H1 (cell line): ENCODE measurements at regions not wholly inside any gene's neighbourhood (a gene's known extent, or its start where the extent isn't known, plus 50 kb on each side); places are given as distances from the start of the nearest gene placed in this dataset.

Source experiments
- CTCF ChIA-PET: fragments of 300-600 bp; sonication (Branson Sonifier 250); formaldehyde crosslinking; loops from one replicate; lab custom pipeline; 2021; ENCODE audit not compliant: partially characterized antibody; lab: Charles Lee
- POLR2A ChIA-PET: fragments of 300-600 bp; sonication (Branson Sonifier 250); formaldehyde crosslinking; loops from one replicate; lab custom pipeline; 2021; ENCODE audit warnings: inconsistent platforms; ENCODE audit not compliant: partially characterized antibody; lab: Charles Lee
- DNase-seq, 2 experiments: peaks; one replicate each; pipeline versions ENCODE4 v3.0.0 to v3.0.0-alpha.2; 2010 to 2022; ENCODE audit warnings: low spot score in 2 of 2, low read depth in 1 of 2, mixed read lengths in 1 of 2
- FAIRE-seq: peaks from 2 replicates; lab custom pipeline; 2011; peaks lifted over from hg19 to GRCh38; lab: Jason Lieb, UNC
- H2AFZ ChIP-seq: 2 replicates; pipeline ENCODE4 v1.8.1; 2012; ENCODE audit warnings: low read length, inconsistent platforms
- H2AK5ac ChIP-seq: 2 replicates; pipeline ENCODE4 v1.6.1; 2013; ENCODE audit warnings: low read depth, low read length
- H2BK120ac ChIP-seq: replicated peaks from 2 replicates; pipeline ENCODE3; 2013; ENCODE audit warnings: low read depth, low read length, inconsistent platforms
- H2BK12ac ChIP-seq: 2 replicates; pipeline ENCODE4 v1.6.1; 2013; ENCODE audit warnings: low read depth, low read length
- H2BK15ac ChIP-seq: 2 replicates; pipeline ENCODE4 v1.6.1; 2013; ENCODE audit warnings: low read length
- H2BK20ac ChIP-seq: 2 replicates; pipeline ENCODE4 v1.6.1; 2013; ENCODE audit warnings: low read length
- H2BK5ac ChIP-seq: 2 replicates; pipeline ENCODE4 v1.6.1; 2013; ENCODE audit warnings: low read depth, low read length
- H3K14ac ChIP-seq: 2 replicates; pipeline ENCODE4 v1.6.1; 2013; ENCODE audit warnings: inconsistent platforms; ENCODE audit not compliant: insufficient read length
- H3K18ac ChIP-seq: 2 replicates; pipeline ENCODE4 v1.6.1; 2013; ENCODE audit warnings: low read length; ENCODE audit errors: extremely low read depth
- H3K23ac ChIP-seq: 2 replicates; pipeline ENCODE4 v1.6.1; 2013; ENCODE audit warnings: inconsistent platforms; ENCODE audit not compliant: insufficient read length
- H3K23me2 ChIP-seq: 2 replicates; pipeline ENCODE4 v1.6.1; 2013; ENCODE audit warnings: low read depth, low read length
- H3K27ac ChIP-seq: 2 replicates; pipeline ENCODE4 v1.6.1; 2011; ENCODE audit warnings: low read depth, low read length, inconsistent platforms
- H3K27me3 ChIP-seq, 4 experiments: replicated peaks in 1 of 4; 1 replicate in 1 of 4; 2 replicates in 3 of 4; pipeline versions ENCODE4 v1.6.1 to v1.8.1; 2011 to 2013; ENCODE audit warnings: low read length in 3 of 4, mild to moderate bottlenecking in 3 of 4, inconsistent platforms in 2 of 4, mixed read lengths in 2 of 4, moderate library complexity in 1 of 4; ENCODE audit not compliant: control insufficient read depth in 3 of 4, insufficient read depth in 3 of 4; ENCODE audit errors: extremely low read depth in 1 of 4
- H3K36me3 ChIP-seq, 4 experiments: 2 replicates each; pipeline versions ENCODE4 v1.6.1 to v1.8.1; 2011 to 2013; ENCODE audit warnings: mild to moderate bottlenecking in 4 of 4, low read length in 3 of 4, moderate library complexity in 2 of 4, control low read depth in 1 of 4, inconsistent platforms in 1 of 4; ENCODE audit not compliant: insufficient read depth in 4 of 4, control insufficient read depth in 2 of 4
- H3K4ac ChIP-seq: replicated peaks from 2 replicates; pipeline ENCODE3; 2013; ENCODE audit warnings: low read length, low read depth, mixed read lengths, inconsistent platforms; ENCODE audit not compliant: insufficient read length
- H3K4me1 ChIP-seq, 4 experiments: replicated peaks in 1 of 4; 1 replicate in 1 of 4; 2 replicates in 3 of 4; pipeline versions ENCODE4 v1.6.1 to v1.8.1; 2011 to 2013; ENCODE audit warnings: low read length in 3 of 4, inconsistent platforms in 2 of 4, mixed read lengths in 1 of 4; ENCODE audit not compliant: insufficient read depth in 4 of 4, control insufficient read depth in 3 of 4
- H3K4me2 ChIP-seq, 2 experiments: 2 replicates each; pipeline versions ENCODE4 v1.6.1 to v1.8.1; 2011 to 2013; ENCODE audit warnings: low read depth in 2 of 2, low read length in 2 of 2, control low read depth in 1 of 2, inconsistent platforms in 1 of 2, mild to moderate bottlenecking in 1 of 2; ENCODE audit not compliant: insufficient read depth in 1 of 2
- H3K4me3 ChIP-seq, 4 experiments: fragments of 200-600, 300-600 bp in 1 of 4; sonication (generic), shearing (Covaris generic), sonication (Bioruptor Twin) in 1 of 4; 2 replicates each; pipeline versions ENCODE4 v1.5.1 to v1.8.1; 2011 to 2016; ENCODE audit warnings: low read length in 4 of 4, low read depth in 3 of 4, control low read depth in 2 of 4, inconsistent platforms in 2 of 4, mild to moderate bottlenecking in 2 of 4, mixed read lengths in 1 of 4, moderate library complexity in 1 of 4; ENCODE audit not compliant: insufficient read depth in 2 of 4; ENCODE audit errors: extremely low read depth in 1 of 4
- H3K56ac ChIP-seq: replicated peaks from 2 replicates; pipeline ENCODE3; 2013; ENCODE audit warnings: low read depth, mild to moderate bottlenecking, mixed read lengths, low read length, inconsistent platforms; ENCODE audit not compliant: insufficient read length
- H3K79me1 ChIP-seq: 2 replicates; pipeline ENCODE4 v1.6.1; 2013; ENCODE audit warnings: low read depth, low read length, control low read depth
- H3K79me2 ChIP-seq, 2 experiments: 2 replicates each; pipeline versions ENCODE4 v1.6.1 to v1.8.1; 2012 to 2013; ENCODE audit warnings: low read length in 2 of 2, mild to moderate bottlenecking in 2 of 2, inconsistent platforms in 1 of 2; ENCODE audit not compliant: insufficient read depth in 2 of 2, control insufficient read depth in 1 of 2
- H3K9ac ChIP-seq, 4 experiments: replicated peaks in 1 of 4; 1 replicate in 1 of 4; 2 replicates in 3 of 4; pipeline versions ENCODE4 v1.6.1 to v1.8.1; 2011 to 2013; ENCODE audit warnings: low read depth in 3 of 4, low read length in 3 of 4, control low read depth in 2 of 4, mild to moderate bottlenecking in 2 of 4, moderate library complexity in 2 of 4, inconsistent platforms in 1 of 4; ENCODE audit errors: extremely low read depth in 1 of 4
- H3K9me3 ChIP-seq, 2 experiments: 2 replicates each; pipeline versions ENCODE4 v1.6.1 to v1.8.1; 2012 to 2013; ENCODE audit warnings: mild to moderate bottlenecking in 2 of 2, moderate library complexity in 2 of 2, control low read depth in 1 of 2, inconsistent platforms in 1 of 2, low read depth in 1 of 2, low read length in 1 of 2, mixed read lengths in 1 of 2; ENCODE audit not compliant: insufficient read depth in 2 of 2
- H4K20me1 ChIP-seq, 2 experiments: replicated peaks in 1 of 2; 2 replicates each; pipeline versions ENCODE3 to v1.8.1; 2011 to 2013; ENCODE audit warnings: inconsistent platforms in 2 of 2, low read length in 2 of 2, mild to moderate bottlenecking in 1 of 2; ENCODE audit not compliant: insufficient read depth in 2 of 2, control insufficient read depth in 1 of 2
- H4K5ac ChIP-seq: 2 replicates; pipeline ENCODE4 v1.6.1; 2013; ENCODE audit warnings: low read length, low read depth, mixed read lengths, inconsistent platforms; ENCODE audit not compliant: insufficient read length
- H4K8ac ChIP-seq: 2 replicates; pipeline ENCODE4 v1.8.0; 2013; ENCODE audit warnings: mild to moderate bottlenecking, moderate library complexity, low read length, inconsistent platforms; ENCODE audit not compliant: insufficient read depth; ENCODE audit errors: extremely low read depth
- H4K91ac ChIP-seq: replicated peaks from 2 replicates; pipeline ENCODE3; 2013; ENCODE audit warnings: low read length, mixed read lengths, inconsistent platforms; ENCODE audit not compliant: insufficient read length
- ASH2L ChIP-seq: fragments of 200-600, 300-600 bp; sonication (generic); IDR thresholded peaks from one replicate; pipeline ENCODE4 v1.7.1; 2017; ENCODE audit warnings: low read length
- CBX5 ChIP-seq: fragments of 300-800, 300-1000 bp; sonication (generic); IDR thresholded peaks from 2 replicates; pipeline ENCODE4 v1.7.1; 2016; ENCODE audit warnings: antibody characterized with exemption, low read length, low read depth
- CBX8 ChIP-seq: fragments of 300-800, 300-1000 bp; sonication (generic); IDR thresholded peaks from 2 replicates; pipeline ENCODE4 v1.7.1; 2016; ENCODE audit warnings: low read depth, low read length, borderline replicate concordance
- CHD2 ChIP-seq: IDR thresholded peaks from 2 replicates; pipeline ENCODE4 v1.6.1; 2012; ENCODE audit warnings: low read length, improper control_type of control experiment
- EP300 ChIP-seq, 2 experiments: IDR thresholded peaks; 1 replicate in 1 of 2; 2 replicates in 1 of 2; pipeline ENCODE4 v1.6.1; 2011 to 2012; ENCODE audit warnings: low read depth in 2 of 2, low read length in 2 of 2, mild to moderate bottlenecking in 2 of 2, borderline replicate concordance in 1 of 2, inconsistent platforms in 1 of 2, moderate library complexity in 1 of 2
- GABPA ChIP-seq: IDR thresholded peaks from 2 replicates; pipeline ENCODE4 v1.6.1; 2011; ENCODE audit warnings: mild to moderate bottlenecking, low read length, moderate library complexity, borderline replicate concordance; ENCODE audit not compliant: insufficient read depth
- HDAC2 ChIP-seq, 2 experiments: fragments of 300-600 bp in 1 of 2; sonication (generic) in 1 of 2; IDR thresholded peaks; 2 replicates each; pipeline ENCODE4 v1.6.1; 2011 to 2012; ENCODE audit warnings: low read depth in 2 of 2, low read length in 2 of 2, mild to moderate bottlenecking in 2 of 2, moderate library complexity in 2 of 2, borderline replicate concordance in 1 of 2, inconsistent platforms in 1 of 2
- KDM5A ChIP-seq: fragments of 200-600 bp; IDR thresholded peaks from 2 replicates; pipeline ENCODE4 v1.7.1; 2012; ENCODE audit warnings: mild to moderate bottlenecking, low read length, inconsistent platforms, mixed read lengths
- NANOG ChIP-seq: IDR thresholded peaks from 2 replicates; pipeline ENCODE4 v1.6.1; 2011; ENCODE audit warnings: low read length, low read depth, mild to moderate bottlenecking, inconsistent platforms; ENCODE audit not compliant: insufficient read depth, poor library complexity, severe bottlenecking
- RXRA ChIP-seq: IDR thresholded peaks from 2 replicates; pipeline ENCODE4 v1.6.1; 2011; ENCODE audit warnings: low read depth, mild to moderate bottlenecking, low read length, moderate library complexity; ENCODE audit not compliant: insufficient read depth
- SAP30 ChIP-seq: fragments of 300-600 bp; sonication (generic); IDR thresholded peaks from 2 replicates; pipeline ENCODE4 v1.7.1; 2012; ENCODE audit warnings: low read length, moderate library complexity, mild to moderate bottlenecking, inconsistent platforms; ENCODE audit not compliant: insufficient read depth, insufficient replicate concordance
- SIN3A ChIP-seq, 2 experiments: IDR thresholded peaks in 1 of 2; conservative IDR thresholded peaks in 1 of 2; 2 replicates each; pipeline ENCODE4 v1.6.1; 2011 to 2012; ENCODE audit warnings: low read length in 2 of 2, improper control_type of control experiment in 1 of 2, low read depth in 1 of 2, mild to moderate bottlenecking in 1 of 2
- SP4 ChIP-seq: IDR thresholded peaks from 2 replicates; pipeline ENCODE4 v1.6.1; 2012; ENCODE audit warnings: low read length, inconsistent platforms
- SUZ12 ChIP-seq: fragments of 200-600 bp; sonication (generic); IDR thresholded peaks from 2 replicates; pipeline ENCODE4 v1.6.1; 2012; ENCODE audit warnings: mild to moderate bottlenecking, inconsistent platforms, low read length, moderate library complexity, mixed read lengths
- TBP ChIP-seq: IDR thresholded peaks from 2 replicates; pipeline ENCODE4 v1.6.1; 2011; ENCODE audit warnings: low read depth, low read length, improper control_type of control experiment
- WGBS, 2 experiments: shearing (Covaris generic) in 1 of 2; methylation state at CpG; one replicate each; pipeline versions ENCODE4 v1.1.6 to v1.1.7; 2013 to 2015; ENCODE audit warnings: low lambda C conversion rate in 2 of 2, mixed read lengths in 2 of 2, inconsistent platforms in 1 of 2, low coverage in 1 of 2, missing lambda C conversion rate in 1 of 2; ENCODE audit not compliant: insufficient replicate concordance in 2 of 2, insufficient coverage in 1 of 2, insufficient read length in 1 of 2; ENCODE audit errors: extremely low coverage in 1 of 2, missing lambda C conversion rate in 1 of 2; 5-methylcytosine and 5-hydroxymethylcytosine counted together

GRCh38 chr5:56763182-56763581 is 52.2 kb upstream of the MAP3K1 start:
- Histone ChIP-seq H3K27me3 (no peaks in the 10 kb centered on the region; a peak in 1 of 7 replicates), H4K20me1 (no peaks in the 10 kb centered on the region), H2BK120ac (no peak overlapping the region), H2BK12ac (no peak overlapping the region), H3K4ac (no peak overlapping the region), H3K36me3 (no peaks in the 10 kb centered on the region), H3K9me3 (no peaks in the 10 kb centered on the region), H3K14ac (no peak overlapping the region), H4K5ac (no peak overlapping the region), H3K18ac (no peak overlapping the region), H4K8ac (no peak overlapping the region), H3K23me2 (no peaks in the 10 kb centered on the region), H2AK5ac (no peak overlapping the region), H3K4me1 (no peaks in the 10 kb centered on the region), H3K79me2 (no peaks in the 10 kb centered on the region), H2AFZ (no peak overlapping the region), H2BK15ac (no peak overlapping the region), H3K4me3 (no peak overlapping the region), H3K4me2 (no peak overlapping the region), H4K91ac (no peak overlapping the region), H3K27ac (no peak overlapping the region), H2BK20ac (no peak overlapping the region), H3K23ac (no peak overlapping the region), H3K56ac (no peak overlapping the region), H3K79me1 (no peaks in the 10 kb centered on the region), H3K9ac (no peak overlapping the region), H2BK5ac (no peak overlapping the region)
- POLR2A ChIA-PET, result no interaction called here
- CTCF ChIA-PET, result no interaction called here
- 91% methylated on average over 1 of the region's 1 CpG; no CpG with 5 or more reads in 1 of the 2 experiments for WGBS, 2 experiments
- no peak for DNase-seq
- FAIRE-seq, result no peak
- TF ChIP-seq EP300 (IDR thresholded peaks at IDR 0.05; ENCODE audit: borderline replicate concordance in 1 of 2, low read depth in 2 of 2, low read length in 2 of 2), result no peak
- no peak for TF ChIP-seq CBX8
- no peak for TF ChIP-seq GABPA
- no peak for TF ChIP-seq RXRA
- no peak for TF ChIP-seq SP4
- TF ChIP-seq KDM5A, result no peak
- TF ChIP-seq NANOG, result no peak
- no peak for TF ChIP-seq SUZ12
- TF ChIP-seq HDAC2 (IDR thresholded peaks at IDR 0.05; ENCODE audit: borderline replicate concordance in 1 of 2, low read depth in 2 of 2, low read length in 2 of 2), result no peak
- TF ChIP-seq CHD2, result no peak
- no peak for TF ChIP-seq ASH2L
- TF ChIP-seq TBP, result no peak
- TF ChIP-seq SAP30, result no peak
- no peak for TF ChIP-seq CBX5
- TF ChIP-seq SIN3A (conservative IDR thresholded peaks at IDR 0.05 in 1 of 2, IDR thresholded peaks at IDR 0.05 in 1 of 2; ENCODE audit: low read depth in 1 of 2, low read length in 2 of 2), result no peak
